Renal cortical epithelial cell (primary cell): ENCODE measurements at regions not wholly inside any gene's neighbourhood (a gene's known extent, or its start where the extent isn't known, plus 50 kb on each side); places are given as distances from the start of the nearest gene placed in this dataset.

ENCODE experiments used
- DNase-seq: peaks from one replicate; pipeline ENCODE4 v3.0.0-alpha.2; 2011; ENCODE audit warnings: low read depth

DNA sequence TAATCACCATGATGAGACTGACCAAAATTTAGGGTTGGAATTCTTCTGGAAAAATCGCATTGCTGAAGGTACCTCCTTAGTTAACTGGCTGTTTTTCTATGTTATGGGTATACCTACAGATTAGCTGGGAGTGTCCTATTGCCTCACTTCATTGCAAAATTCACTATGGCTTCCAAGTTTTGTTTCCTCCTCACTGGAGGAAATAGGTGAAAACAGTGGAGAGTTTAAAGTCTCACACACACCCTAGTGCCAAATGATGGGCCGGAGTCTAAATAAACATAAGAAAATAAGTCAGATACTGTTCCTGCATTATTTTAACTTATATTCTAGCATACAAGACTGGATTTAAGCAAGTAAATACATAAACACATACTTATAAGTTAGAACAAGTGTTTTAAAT lies 98.2 kb downstream of the AHR start:
- DNase-seq = no peak

- no peak for DNase-seq
These were observed 103.6 kb downstream of the AHR start for GRCh38 chr7:17401791-17402627.

GRCh38 chr7:17402628-17403278 lies 104.3 kb downstream of the AHR start:
- DNase-seq = no peak

- DNase-seq = no peak
These were observed 105.6 kb downstream of the AHR start for GRCh38 chr7:17404006-17404405.

DNA sequence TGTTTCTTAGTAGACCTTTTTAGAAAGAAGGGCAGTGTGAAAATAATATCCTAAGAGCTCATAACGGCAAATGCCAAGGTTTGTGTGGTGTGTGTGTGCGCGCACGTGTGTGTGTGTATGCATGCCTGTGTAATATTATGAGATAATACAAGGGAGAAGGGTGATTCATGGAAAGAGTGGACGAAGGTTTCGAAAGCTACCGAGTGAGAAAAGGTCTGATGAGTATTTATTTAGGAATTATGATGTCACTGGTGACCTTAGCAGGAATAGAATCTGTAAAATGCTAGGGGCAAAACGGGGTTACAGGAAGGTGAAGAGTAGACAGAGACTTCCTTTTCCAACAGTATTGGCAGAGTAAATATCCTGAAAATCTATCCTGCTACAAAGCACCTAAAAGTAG lies 107.3 kb downstream of the AHR start:
- peak; percentile 89 for DNase-seq

- DNase-seq = no peak
These were observed 108.3 kb downstream of the AHR start for GRCh38 chr7:17406738-17407137.

DNA sequence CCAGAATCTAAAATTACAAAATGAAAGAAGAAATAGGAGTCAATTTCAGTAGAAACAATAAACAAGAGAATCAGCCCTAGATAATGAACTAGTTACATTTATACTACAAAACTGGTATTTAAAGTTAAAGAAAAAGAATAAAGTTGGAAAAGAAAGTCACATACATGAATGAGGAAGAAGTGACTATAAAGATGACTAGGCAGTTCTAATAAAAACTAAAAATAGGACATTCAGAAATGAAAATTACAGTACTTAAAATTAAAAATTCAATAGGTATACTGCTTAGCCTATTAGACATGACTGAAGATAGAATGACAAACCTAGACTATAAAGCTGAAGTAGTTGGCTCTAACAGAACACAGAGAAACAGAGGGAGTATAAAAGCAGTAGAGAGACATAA lies 108.8 kb downstream of the AHR start:
- DNase-seq = no peak

DNA sequence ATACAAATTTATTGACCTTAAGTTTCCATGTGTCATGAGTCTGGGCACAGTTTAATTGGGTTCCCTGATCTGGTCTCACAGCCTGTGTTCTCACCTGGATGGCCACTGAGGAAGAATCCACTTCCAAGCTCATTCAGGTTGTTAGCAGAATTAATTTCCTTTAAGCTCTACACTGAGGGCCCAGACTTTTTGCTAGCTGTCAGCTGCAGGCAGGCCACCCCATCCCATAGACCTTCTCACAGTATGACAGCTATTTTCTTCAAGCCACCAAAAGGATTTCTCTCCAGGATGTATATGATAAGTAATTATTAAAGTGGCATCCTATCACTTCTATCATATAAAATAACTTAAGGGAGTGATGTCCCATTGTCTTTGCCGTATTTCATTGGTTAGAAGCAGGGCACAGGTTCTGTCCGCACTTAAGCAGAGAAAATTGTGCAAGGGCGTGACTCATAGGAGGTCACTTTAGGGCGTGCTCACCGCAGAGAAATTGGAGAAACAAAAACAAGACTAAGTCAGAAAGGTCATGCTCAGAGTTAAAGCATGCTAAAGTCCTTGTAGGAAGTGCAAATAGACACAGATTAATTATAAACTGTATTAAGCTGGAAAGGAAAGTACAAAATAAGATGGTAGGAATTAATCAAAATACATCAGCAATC lies 109.9 kb downstream of the AHR start:
- peak; percentile 99 for DNase-seq

- DNase-seq = peak; percentile 17
These were observed 110.4 kb downstream of the AHR start for GRCh38 chr7:17408904-17409290.

- DNase-seq = no peak
These were observed 113.5 kb downstream of the AHR start for GRCh38 chr7:17411922-17412321.

DNA sequence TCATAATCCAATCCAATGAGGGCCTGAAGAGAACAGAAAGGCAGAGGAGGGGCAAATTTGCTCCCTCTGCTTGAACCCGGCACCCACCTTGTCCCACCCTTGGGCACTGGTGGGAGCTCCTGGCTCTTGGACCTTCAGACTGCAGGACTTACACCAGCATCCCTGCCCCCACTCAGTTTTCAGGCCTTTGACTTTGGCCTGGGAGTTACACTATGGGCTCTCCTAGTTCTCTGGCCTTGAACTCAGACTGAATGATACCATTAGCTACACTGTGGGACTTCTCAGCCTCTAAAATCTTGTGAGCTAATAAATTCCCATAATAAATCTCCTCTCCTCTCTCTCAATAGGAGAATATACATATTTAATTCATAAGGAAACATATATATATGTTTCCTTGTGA lies 114.4 kb downstream of the AHR start:
- no peak for DNase-seq

DNA sequence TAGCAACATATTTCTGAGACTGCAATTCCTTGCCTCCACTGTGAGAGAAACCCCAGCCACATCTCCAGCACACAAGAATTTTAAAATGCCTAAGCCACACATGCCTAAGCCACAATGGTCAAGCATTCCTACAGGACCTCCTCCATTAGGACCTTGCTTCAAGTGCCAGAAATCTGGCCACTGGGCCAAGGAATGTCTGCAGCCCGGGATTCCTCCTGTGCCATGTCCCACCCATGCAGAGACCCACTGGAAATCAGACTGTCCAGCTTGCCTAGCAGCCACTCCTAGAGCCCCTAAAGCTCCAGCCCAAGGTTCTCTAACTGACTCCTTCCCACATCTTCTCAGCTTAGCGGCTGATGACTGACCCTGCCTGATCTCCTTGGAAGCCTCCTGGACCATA lies 117.5 kb downstream of the AHR start:
- DNase-seq = peak; percentile 31

DNA sequence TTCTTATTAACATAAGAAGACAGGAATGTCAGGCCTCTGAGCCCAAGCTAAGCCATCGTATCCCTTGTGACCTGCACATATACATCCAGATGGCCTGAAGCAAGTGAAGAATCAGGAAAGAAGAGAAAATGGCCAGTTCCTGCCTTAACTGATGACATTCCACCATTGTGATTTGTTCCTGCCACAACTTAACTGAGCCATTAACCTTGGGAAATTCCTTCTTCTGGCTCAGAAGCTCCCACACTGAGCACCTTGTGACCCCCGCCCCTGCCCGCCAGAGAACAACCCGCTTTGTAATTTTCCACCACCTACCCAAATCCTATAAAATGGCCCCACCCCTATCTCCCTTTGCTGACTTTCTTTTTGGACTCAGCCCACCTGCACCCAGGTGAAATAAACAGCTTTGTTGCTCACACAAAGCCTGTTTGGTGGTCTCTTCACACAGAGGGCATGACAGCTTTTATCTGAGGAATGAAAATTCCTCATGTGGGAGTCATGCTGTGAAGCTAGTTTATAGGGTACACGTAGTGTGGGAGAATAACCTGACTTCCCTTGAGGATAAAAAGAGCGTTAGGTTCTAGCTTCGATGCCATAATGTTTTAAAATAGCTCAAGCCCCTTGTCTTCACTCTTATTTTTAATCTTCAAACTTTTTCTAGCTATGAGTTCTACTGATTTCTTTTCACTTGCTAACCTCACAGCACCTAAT lies 122.0 kb downstream of the AHR start:
- DNase-seq = peak; percentile 47

GRCh38 chr7:17421941-17422340 lies 123.5 kb downstream of the AHR start:
- no peak for DNase-seq

DNA sequence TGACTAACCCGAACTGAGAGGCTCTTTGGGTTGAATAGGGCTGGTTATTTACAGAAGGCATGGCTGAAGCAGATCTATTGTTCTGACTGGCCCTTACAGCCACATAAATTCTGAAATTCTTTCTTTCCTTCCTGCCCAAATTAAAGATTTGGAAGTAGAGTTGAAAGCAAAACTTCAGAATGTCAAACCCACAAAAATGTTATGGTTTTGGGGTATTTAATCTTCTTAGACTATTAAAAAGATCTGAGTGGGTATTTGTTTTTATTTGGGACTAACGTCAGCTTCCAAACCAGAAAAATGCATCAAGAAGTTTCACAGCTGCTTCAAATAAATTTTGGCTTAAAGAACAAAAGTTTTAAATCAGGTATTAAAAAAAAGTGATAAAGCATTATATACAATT lies 124.5 kb downstream of the AHR start:
- no peak for DNase-seq

DNA sequence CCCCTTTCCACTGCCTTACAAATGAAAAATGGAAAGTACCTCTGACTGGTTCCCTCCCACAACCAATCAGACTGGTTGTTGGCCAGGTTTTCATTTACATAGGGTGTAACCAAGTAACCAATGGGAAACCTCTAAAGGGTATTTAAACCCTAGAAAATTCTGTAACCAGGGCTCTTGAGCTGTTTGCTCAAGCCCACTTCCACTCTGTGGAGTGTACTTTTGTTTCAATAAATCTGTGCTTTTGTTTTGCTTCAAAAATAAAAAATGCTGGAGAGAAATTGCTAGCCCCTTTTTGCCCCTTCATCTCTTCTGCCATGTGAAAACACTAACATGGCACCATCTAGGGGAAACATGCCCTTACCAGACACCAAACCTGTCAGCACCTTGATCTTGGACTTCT lies 129.5 kb downstream of the AHR start:
- DNase-seq = no peak

GRCh38 chr7:17429579-17429978 lies 131.1 kb downstream of the AHR start:
- no peak for DNase-seq

GRCh38 chr7:17432793-17433192 lies 134.3 kb downstream of the AHR start:
- DNase-seq = no peak

DNA sequence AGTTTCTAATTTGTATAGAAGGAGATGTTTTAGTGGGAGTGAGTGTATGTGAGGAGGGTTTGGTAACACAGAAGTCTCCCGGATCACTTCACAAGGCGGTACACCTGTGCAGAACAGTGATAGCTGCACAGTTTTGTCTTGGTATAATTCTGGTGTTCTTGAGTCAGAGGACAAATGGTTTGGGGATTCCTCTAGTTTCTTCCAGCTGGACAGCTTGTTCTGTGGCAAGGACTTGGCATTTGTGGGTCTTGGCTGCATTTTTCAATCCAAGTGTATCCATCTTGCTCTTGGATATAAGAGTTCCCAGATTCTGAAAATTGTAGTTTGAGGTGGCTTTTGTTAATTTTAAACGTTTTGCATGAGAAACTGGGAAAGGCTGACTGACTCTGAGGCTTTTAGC lies 135.7 kb downstream of the AHR start:
- no peak for DNase-seq

GRCh38 chr7:17434841-17435692 lies 136.6 kb downstream of the AHR start:
- DNase-seq = no peak

DNA sequence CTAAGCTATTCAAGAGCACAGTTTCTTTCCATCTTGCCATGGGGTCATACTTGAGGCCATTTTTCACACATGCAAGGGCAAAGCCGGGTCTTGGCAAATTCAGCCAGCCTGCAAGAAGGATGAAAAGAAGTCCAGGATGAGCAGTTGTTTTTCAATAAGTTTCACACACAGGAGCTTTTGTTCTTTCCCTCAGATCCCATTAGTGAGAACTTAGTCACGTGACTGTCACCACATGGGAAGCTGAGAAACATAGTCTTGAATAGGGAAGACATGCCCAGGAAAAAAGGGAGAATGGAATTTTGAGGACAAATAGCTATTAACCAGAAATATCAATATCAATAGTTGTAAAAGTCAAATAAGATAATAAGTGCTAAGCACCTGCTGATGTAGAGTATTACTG lies 137.7 kb downstream of the AHR start:
- DNase-seq = no peak
